A673 (cell line): ENCODE measurements at regions not wholly inside any gene's neighbourhood (a gene's known extent, or its start where the extent isn't known, plus 50 kb on each side); places are given as distances from the start of the nearest gene placed in this dataset.

Experiments used
- BruUV-seq: library from RNA; stranded (reverse); fragments of 400-500 nt; replicated peaks from 2 replicates; lab custom pipeline; 2021; lab: Mats Ljungman, UMichigan
- CTCF ChIA-PET: fragments of 300-600 bp; sonication (Branson Sonifier 250); formaldehyde crosslinking; loops from one replicate; lab custom pipeline; 2022; ENCODE audit warnings: antibody characterized with exemption; lab: Charles Lee
- POLR2A ChIA-PET: fragments of 300-600 bp; sonication (Branson Sonifier 250); formaldehyde crosslinking; loops from one replicate; lab custom pipeline; 2022; ENCODE audit warnings: antibody characterized with exemption; ENCODE audit not compliant: low non-redundant PET; lab: Charles Lee
- DNase-seq: peaks from one replicate; pipeline ENCODE4 v3.0.0-alpha.2; 2015; ENCODE audit warnings: low spot score
- H3K27ac ChIP-seq: fragments of 200-600 bp; sonication (generic); 2 replicates; pipeline ENCODE4 v1.5.1; 2016; ENCODE audit warnings: mixed run types, low read depth, mild to moderate bottlenecking, mixed read lengths, antibody characterized with exemption, low read length; ENCODE audit not compliant: poor library complexity, severe bottlenecking
- H3K27me3 ChIP-seq: fragments of 200-600 bp; sonication (generic); replicated peaks from 2 replicates; pipeline ENCODE4 v1.6.1; 2017; ENCODE audit warnings: mixed run types, low read depth, mild to moderate bottlenecking, mixed read lengths, antibody characterized with exemption, low read length; ENCODE audit not compliant: insufficient read depth, poor library complexity
- H3K36me3 ChIP-seq: fragments of 200-600 bp; sonication (generic); 2 replicates; pipeline ENCODE4 v1.6.1; 2016; ENCODE audit warnings: mixed run types, mild to moderate bottlenecking, mixed read lengths, antibody characterized with exemption, low read length; ENCODE audit not compliant: insufficient read depth, poor library complexity, severe bottlenecking
- H3K4me1 ChIP-seq: fragments of 200-600 bp; sonication (generic); 2 replicates; pipeline ENCODE4 v1.6.1; 2017; ENCODE audit warnings: mixed run types, mild to moderate bottlenecking, mixed read lengths, antibody characterized with exemption, low read length; ENCODE audit not compliant: insufficient read depth, poor library complexity, severe bottlenecking
- H3K4me3 ChIP-seq: fragments of 200-600 bp; sonication (generic); 2 replicates; pipeline ENCODE4 v1.5.1; 2016; ENCODE audit warnings: low read depth, mixed run types, mild to moderate bottlenecking, mixed read lengths, low read length; ENCODE audit not compliant: poor library complexity, severe bottlenecking
- H3K9me3 ChIP-seq: fragments of 200-600 bp; sonication (generic); 2 replicates; pipeline ENCODE4 v1.6.1; 2016; ENCODE audit warnings: mixed run types, low read depth, mild to moderate bottlenecking, mixed read lengths, antibody characterized with exemption, low read length; ENCODE audit not compliant: poor library complexity, severe bottlenecking
- EZH2 ChIP-seq: fragments of 200-600 bp; sonication (generic); IDR thresholded peaks from 2 replicates; pipeline ENCODE4 v1.6.1; 2017; ENCODE audit warnings: borderline replicate concordance, low read depth, mild to moderate bottlenecking, mixed read lengths, antibody characterized with exemption, low read length; ENCODE audit not compliant: poor library complexity, severe bottlenecking
- intact Hi-C: fragments of 100-400 bp; cut with micrococcal nuclease; formaldehyde crosslinking; loops from one replicate; pipeline ENCODE4 v1.10.0; 2022; ENCODE audit not compliant: unreplicated experiment
- TF ChIP-seq, protein P1 (sequence below): fragments of 300-800, 200-600 bp; sonication (generic); conservative IDR thresholded peaks from 2 replicates; pipeline ENCODE4 v1.5.1; 2017; ENCODE audit warnings: low read depth, mild to moderate bottlenecking, antibody characterized with exemption, low read length, moderate library complexity, mixed read lengths

DNA sequence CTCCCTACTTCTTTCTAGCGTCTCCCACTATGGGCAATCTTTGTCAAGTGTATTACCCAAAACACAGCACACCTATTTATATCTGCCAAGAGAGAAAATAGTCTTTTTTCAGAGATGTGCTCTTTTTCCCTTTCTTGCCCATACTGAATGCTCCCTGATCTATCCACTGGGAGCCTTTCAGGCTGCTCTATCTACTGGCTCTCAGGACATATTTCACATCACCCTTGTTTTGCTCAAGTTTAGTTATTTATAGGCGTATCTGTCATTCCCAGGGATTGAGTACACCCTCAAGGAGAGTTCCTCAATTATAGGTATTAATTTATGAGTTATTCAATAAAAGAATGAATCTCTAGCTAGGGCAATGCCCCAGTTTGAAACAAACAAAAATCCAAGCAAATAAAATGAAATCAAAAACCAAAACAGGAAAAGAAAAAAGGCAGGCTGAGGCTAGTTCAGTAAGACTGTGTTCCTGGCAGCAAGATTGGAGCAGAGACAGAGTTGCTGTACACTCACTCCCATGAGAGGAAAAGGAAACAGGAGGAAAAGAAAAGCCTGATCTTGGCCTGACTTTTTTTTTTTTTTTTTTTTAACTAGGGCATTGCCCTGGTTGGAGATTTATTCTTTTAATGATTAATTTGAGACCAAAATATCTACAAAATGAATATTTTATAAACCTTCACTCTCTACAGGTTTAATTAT lies 665.9 kb upstream of the PCDH15 start:
- Histone ChIP-seq H3K4me3 (no peak overlapping the region), H3K9me3 (peaks cover 12% of the 10 kb centered on the region), H3K27ac (no peak overlapping the region), H3K36me3 (no peaks in the 10 kb centered on the region), H3K27me3 (no peaks in the 10 kb centered on the region), H3K4me1 (no peaks in the 10 kb centered on the region)
- ChIA-PET CTCF (no interaction called here), POLR2A (no interaction called here)
- TF ChIP-seq EZH2, result no peak
- TF ChIP-seq, protein P1, sequence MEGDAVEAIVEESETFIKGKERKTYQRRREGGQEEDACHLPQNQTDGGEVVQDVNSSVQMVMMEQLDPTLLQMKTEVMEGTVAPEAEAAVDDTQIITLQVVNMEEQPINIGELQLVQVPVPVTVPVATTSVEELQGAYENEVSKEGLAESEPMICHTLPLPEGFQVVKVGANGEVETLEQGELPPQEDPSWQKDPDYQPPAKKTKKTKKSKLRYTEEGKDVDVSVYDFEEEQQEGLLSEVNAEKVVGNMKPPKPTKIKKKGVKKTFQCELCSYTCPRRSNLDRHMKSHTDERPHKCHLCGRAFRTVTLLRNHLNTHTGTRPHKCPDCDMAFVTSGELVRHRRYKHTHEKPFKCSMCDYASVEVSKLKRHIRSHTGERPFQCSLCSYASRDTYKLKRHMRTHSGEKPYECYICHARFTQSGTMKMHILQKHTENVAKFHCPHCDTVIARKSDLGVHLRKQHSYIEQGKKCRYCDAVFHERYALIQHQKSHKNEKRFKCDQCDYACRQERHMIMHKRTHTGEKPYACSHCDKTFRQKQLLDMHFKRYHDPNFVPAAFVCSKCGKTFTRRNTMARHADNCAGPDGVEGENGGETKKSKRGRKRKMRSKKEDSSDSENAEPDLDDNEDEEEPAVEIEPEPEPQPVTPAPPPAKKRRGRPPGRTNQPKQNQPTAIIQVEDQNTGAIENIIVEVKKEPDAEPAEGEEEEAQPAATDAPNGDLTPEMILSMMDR, result no peak
- no TSS peak for BruUV-seq
- intact Hi-C loops, result no loop called here
- DNase-seq, result no peak

DNA sequence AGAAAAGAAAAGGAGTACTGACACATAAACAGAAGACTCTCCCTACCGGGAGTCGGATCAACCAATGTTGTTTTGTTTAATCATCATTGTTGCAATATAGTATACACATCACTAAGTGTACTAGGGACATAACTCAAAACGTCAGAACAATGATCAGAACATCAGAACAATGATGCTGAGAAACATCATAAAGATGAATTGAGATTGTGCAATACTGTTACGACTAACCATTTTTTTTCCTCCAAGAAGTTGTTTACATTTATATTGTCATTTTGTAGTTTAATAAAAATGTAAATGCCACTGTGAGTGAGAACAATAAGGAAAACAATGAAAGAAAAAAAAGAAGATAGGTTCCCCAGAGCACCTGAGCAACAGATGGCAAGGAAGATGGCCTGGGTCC lies 663.1 kb upstream of the PCDH15 start:
- Histone ChIP-seq H3K4me1 (no peaks in the 10 kb centered on the region), H3K9me3 (peaks cover 12% of the 10 kb centered on the region), H3K27me3 (no peaks in the 10 kb centered on the region), H3K36me3 (no peaks in the 10 kb centered on the region), H3K4me3 (no peak overlapping the region), H3K27ac (no peak overlapping the region)
- intact Hi-C loops, result no loop called here
- TF ChIP-seq, protein P1, result no peak
- BruUV-seq, result no TSS peak
- CTCF ChIA-PET, result no interaction called here
- POLR2A ChIA-PET, result no interaction called here
- DNase-seq, result no peak

DNA sequence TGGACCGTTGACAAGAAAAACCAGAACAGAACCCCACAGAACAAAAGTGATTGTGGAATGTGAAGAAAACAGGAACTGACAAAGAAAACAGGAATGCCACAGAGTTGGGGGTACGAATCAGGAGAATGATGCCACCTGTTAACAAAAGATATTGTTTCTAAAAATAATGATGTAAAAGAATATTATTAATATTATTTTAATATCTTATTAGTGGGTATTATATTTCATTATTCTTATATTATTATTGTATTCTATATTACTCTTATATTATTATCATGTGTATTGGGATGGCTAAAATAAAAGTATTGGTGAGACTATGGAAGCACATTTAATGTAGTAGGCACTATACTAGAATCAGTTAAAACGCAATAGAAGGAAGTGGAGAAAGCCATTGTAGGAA lies 659.0 kb upstream of the PCDH15 start:
- TF ChIP-seq, protein P1, result no peak
- TF ChIP-seq EZH2, result no peak
- ChIA-PET CTCF (no interaction called here), POLR2A (no interaction called here)
- peaks cover 9% of the 10 kb centered on the region for H3K9me3 ChIP-seq
- H3K4me3 ChIP-seq, result no peak overlapping the region
- no peak for DNase-seq
- H3K36me3 ChIP-seq, result no peaks in the 10 kb centered on the region
- intact Hi-C loops, result no loop called here
- no peaks in the 10 kb centered on the region for H3K27me3 ChIP-seq
- no peak overlapping the region for H3K27ac ChIP-seq
- no TSS peak for BruUV-seq
- no peaks in the 10 kb centered on the region for H3K4me1 ChIP-seq
